Eye (tissue), 1 donor: ENCODE measurements at regions not wholly inside any gene's neighbourhood (a gene's known extent, or its start where the extent isn't known, plus 50 kb on each side); places are given as distances from the start of the nearest gene placed in this dataset.
"Not testable (repeated sequence)": the region's sequence is repeated elsewhere in the genome, so short reads cannot be mapped to it uniquely, and the experiment has no call there.

Experiments
- DNase-seq: peaks from one replicate; pipeline ENCODE4 v3.0.0-alpha.2; 2015

DNA sequence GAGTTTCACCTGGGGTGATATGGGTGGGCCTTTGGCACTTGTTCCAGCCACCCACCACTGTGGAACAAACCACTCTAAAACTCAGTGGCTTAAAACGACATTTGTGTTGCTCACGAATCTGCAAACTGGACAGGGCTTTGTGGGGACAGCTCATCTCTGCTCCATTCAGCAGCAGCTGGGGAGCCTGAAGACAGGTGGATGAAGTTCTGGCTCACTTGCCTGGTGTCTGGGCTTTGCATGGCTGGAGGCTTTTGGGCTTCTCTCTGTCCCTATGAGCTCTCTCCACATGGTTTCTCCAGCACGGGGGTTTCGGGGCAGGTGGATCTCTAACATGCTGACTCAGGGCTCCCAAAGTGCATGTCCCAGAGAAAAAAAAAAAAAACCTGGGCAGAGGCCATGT lies 93.0 kb upstream of the GLI2 start:
- DNase-seq: no peak

DNA sequence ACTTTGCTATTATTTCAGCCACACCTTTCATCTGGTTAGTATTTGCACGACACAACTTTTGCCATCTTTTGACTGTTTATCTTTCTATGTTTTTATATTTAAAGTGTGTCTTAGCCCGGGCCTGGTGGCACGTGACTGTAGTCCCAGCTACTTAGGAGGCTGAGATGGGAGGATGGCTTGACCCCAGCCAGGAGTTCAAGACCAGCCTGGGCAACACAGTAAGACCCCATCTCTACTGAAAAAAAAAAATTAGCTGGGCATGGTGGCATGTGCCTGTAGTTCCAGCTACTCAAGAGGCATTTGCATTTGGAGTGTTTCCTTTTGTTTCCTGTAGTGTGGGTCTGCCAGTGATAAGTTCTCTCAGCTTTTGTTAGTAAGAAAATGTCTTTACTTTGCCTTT lies 88.7 kb upstream of the GLI2 start:
- DNase-seq: no peak

GRCh38 chr2:120647487-120647886 lies 88.2 kb upstream of the GLI2 start:
- no peak for DNase-seq

- not testable (repeated sequence) for DNase-seq
Observed at GRCh38 chr2:120649381-120649780, 86.3 kb upstream of the GLI2 start.

GRCh38 chr2:120650022-120650644 lies 85.5 kb upstream of the GLI2 start:
- no peak for DNase-seq

DNA sequence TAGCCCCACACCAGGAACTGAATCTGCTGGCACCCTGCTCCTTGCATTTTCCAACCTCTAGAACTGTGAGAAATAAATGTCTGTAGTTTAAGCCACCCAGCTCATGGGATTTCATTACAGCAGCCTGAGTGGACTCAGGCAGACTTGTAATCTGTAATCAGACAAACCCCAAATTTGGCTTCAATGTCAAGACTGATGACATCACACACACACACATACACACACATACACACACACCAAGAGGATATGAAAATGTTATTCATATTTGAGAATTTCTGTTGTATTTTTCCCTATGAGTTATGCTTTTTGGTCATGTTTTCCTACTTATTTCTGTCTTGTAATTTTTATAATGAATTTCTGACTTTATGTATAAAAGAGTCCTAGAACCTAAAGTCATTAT lies 83.8 kb upstream of the GLI2 start:
- DNase-seq: no peak

DNA sequence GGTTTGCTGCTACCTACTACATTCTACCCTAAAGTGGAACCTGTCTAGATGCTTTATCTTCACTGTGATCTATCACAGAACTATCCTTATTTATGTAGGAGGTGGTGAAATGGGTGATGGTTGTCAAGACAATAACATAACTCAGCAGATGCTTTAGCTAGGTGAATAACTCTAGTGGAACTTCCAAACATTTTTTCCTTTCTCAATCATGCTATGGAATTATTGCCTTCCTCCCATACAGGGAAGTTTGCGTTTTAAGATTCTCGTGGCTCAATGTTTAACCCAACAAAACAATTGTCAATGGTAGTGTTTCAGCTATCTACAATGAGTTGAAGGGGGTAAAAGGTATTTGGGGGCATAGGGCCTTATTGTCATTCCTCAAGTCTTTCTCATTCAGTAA lies 82.6 kb upstream of the GLI2 start:
- DNase-seq: no peak

GRCh38 chr2:120653871-120654270 lies 81.8 kb upstream of the GLI2 start:
- no peak for DNase-seq

DNA sequence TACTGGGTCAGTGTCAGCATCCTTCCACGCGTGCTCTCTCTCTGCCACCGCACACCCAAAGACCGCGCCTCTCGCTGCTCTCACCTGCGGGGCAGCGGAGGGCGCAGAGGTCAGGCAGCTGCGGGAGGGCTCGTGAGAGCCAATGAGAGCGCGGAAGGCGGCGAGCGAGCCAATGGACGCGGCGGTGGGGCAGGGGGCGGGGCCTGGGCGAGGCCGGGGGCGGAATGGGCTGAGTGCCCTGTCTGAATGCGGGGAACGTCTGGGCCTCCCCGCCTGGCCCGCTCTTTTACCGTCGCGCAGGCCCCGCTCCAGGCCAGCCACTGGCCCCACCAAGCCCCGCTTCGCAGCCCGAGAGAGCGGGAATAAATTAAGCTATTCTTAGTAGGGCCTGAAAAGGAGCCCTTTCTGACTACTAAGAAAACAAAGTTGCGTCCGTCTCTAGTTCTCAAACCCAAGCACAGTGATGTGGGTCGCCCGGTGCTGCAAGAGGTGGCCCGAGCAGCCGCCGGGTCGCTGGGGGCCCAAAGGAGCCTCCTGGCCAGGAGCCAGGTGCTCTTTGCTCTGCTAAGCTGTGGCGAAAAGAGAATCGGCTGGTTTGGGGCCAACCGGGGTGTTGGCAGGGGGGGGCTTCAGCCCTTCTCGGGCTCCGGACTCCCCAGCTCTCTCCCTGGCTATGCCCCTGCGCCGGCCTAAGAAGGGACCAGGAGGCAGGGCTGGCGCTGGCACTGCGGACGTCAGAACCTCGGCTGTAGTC lies 81.1 kb upstream of the GLI2 start:
- no peak for DNase-seq

- DNase-seq: no peak
Observed at GRCh38 chr2:120656273-120656950, 79.3 kb upstream of the GLI2 start.

GRCh38 chr2:120658042-120658769 lies 77.5 kb upstream of the GLI2 start:
- no peak for DNase-seq

GRCh38 chr2:120658770-120659158 lies 76.9 kb upstream of the GLI2 start:
- DNase-seq: no peak

GRCh38 chr2:120659275-120659977 lies 76.2 kb upstream of the GLI2 start:
- DNase-seq: no peak

GRCh38 chr2:120660056-120660694 lies 75.5 kb upstream of the GLI2 start:
- DNase-seq: no peak

- no peak for DNase-seq
Observed at GRCh38 chr2:120660771-120661459, 74.8 kb upstream of the GLI2 start.

GRCh38 chr2:120661551-120661950 lies 74.1 kb upstream of the GLI2 start:
- peak; percentile 89 for DNase-seq

- peak; percentile 9 for DNase-seq
Observed at GRCh38 chr2:120662046-120662445, 73.6 kb upstream of the GLI2 start.

- DNase-seq: no peak
Observed at GRCh38 chr2:120662746-120663145, 72.9 kb upstream of the GLI2 start.

- no peak for DNase-seq
Observed at GRCh38 chr2:120666433-120666832, 69.2 kb upstream of the GLI2 start.

- no peak for DNase-seq
Observed at GRCh38 chr2:120667981-120668380, 67.7 kb upstream of the GLI2 start.

GRCh38 chr2:120669121-120669952 lies 66.3 kb upstream of the GLI2 start:
- DNase-seq: peak; percentile 71
